HFF-Myc (cell line): ENCODE measurements at regions not wholly inside any gene's neighbourhood (a gene's known extent, or its start where the extent isn't known, plus 50 kb on each side); places are given as distances from the start of the nearest gene placed in this dataset.
A peak's percentile ranks its signal among the peaks of the same experiment; 100 is the strongest.

Experiments used
- DNase-seq: peaks from one replicate; pipeline ENCODE4 v3.0.0-alpha.2; 2011; ENCODE audit warnings: low read depth; ENCODE audit errors: extremely low read depth
- H3K4me3 ChIP-seq: replicated peaks from 2 replicates; pipeline ENCODE4 v1.5.1; 2011; ENCODE audit warnings: low read depth, mild to moderate bottlenecking, control low read depth, low read length
- CTCF ChIP-seq: IDR thresholded peaks from 2 replicates; pipeline ENCODE4 v1.5.1; 2012; ENCODE audit warnings: mild to moderate bottlenecking, low read depth, low read length, control low read depth; ENCODE audit errors: missing control alignments

- no peak overlapping the region for H3K4me3 ChIP-seq
- no peak for DNase-seq
- TF ChIP-seq CTCF, result no peak
These were observed 208.8 kb downstream of the GXYLT1 start for GRCh38 chr12:41935911-41936310.

GRCh38 chr12:41932470-41932991, 212.1 kb downstream of the GXYLT1 start:
- DNase-seq, result no peak
- no peak for TF ChIP-seq CTCF
- H3K4me3 ChIP-seq, result peak overlapping the region; percentile 22

GRCh38 chr12:41930866-41931437, 213.7 kb downstream of the GXYLT1 start:
- no peak for TF ChIP-seq CTCF
- no peak for DNase-seq
- H3K4me3 ChIP-seq, result no peak overlapping the region

- no peak overlapping the region for H3K4me3 ChIP-seq
- no peak for DNase-seq
- no peak for TF ChIP-seq CTCF
These were observed 220.6 kb downstream of the GXYLT1 start for GRCh38 chr12:41924111-41924510.

GRCh38 chr12:41923351-41923750, 221.3 kb downstream of the GXYLT1 start:
- no peak overlapping the region for H3K4me3 ChIP-seq
- TF ChIP-seq CTCF, result no peak
- DNase-seq, result no peak

- no peak overlapping the region for H3K4me3 ChIP-seq
- DNase-seq, result no peak
- no peak for TF ChIP-seq CTCF
These were observed 224.3 kb downstream of the GXYLT1 start for GRCh38 chr12:41920355-41920754.
